HepG2 (cell line): ENCODE measurements at regions not wholly inside any gene's neighbourhood (a gene's known extent, or its start where the extent isn't known, plus 50 kb on each side); places are given as distances from the start of the nearest gene placed in this dataset.
"Not testable (repeated sequence)": the region's sequence is repeated elsewhere in the genome, so short reads cannot be mapped to it uniquely, and the experiment has no call there.

ENCODE experiments used
- ATAC-seq: fragments of 200-7000 bp; cut with Tn5 transposase; 3 replicates; pipeline ENCODE4 v1.9.1; 2020; ENCODE audit warnings: mild to moderate bottlenecking, moderate library complexity
- BruUV-seq: library from RNA; stranded (reverse); fragments of 400-500 nt; replicated peaks from 2 replicates; lab custom pipeline; 2021; lab: Mats Ljungman, UMichigan
- CTCF ChIA-PET: fragments of 300-600 bp; formaldehyde crosslinking; extraction: SDS; loops from one replicate; lab custom pipeline; 2021; ENCODE audit warnings: low total read pairs, inconsistent platforms, low intra/inter-chr PET ratio; lab: Yijun Ruan, JAX
- POLR2A ChIA-PET: fragments of 350-600 bp; sonication (Branson Sonifier 250); formaldehyde crosslinking; loops from one replicate; lab custom pipeline; 2020; ENCODE audit warnings: antibody characterized with exemption, inconsistent platforms; lab: Yijun Ruan, JAX
- DNase-seq: peaks from one replicate; pipeline ENCODE4 v3.0.0-alpha.2; 2015; ENCODE audit warnings: low spot score
- FAIRE-seq: peaks from 3 replicates; lab custom pipeline; 2011; peaks lifted over from hg19 to GRCh38; lab: Jason Lieb, UNC
- H2AFZ ChIP-seq: one replicate; pipeline ENCODE4 v1.6.1; 2011; ENCODE audit warnings: low read length, inconsistent platforms
- H3K27ac ChIP-seq: fragments of 300-600 bp; 3 replicates; pipeline ENCODE4 v1.8.0; 2011; ENCODE audit warnings: mixed run types, mild to moderate bottlenecking, mixed read lengths, low read length, inconsistent platforms; ENCODE audit not compliant: insufficient read depth; ENCODE audit errors: extremely low read length
- H3K27me3 ChIP-seq, 2 experiments: fragments of 200-600 bp in 1 of 2; 2 replicates in 1 of 2; 3 replicates in 1 of 2; pipeline versions ENCODE4 v1.6.0 to v1.8.0; 2011; ENCODE audit warnings: low read length in 2 of 2, mild to moderate bottlenecking in 2 of 2, moderate library complexity in 2 of 2, inconsistent platforms in 1 of 2; ENCODE audit not compliant: insufficient read depth in 2 of 2, control insufficient read depth in 1 of 2
- H3K36me3 ChIP-seq, 2 experiments: fragments of 200-600 bp in 1 of 2; replicated peaks in 1 of 2; 2 replicates in 1 of 2; 3 replicates in 1 of 2; pipeline versions ENCODE4 v1.5.1 to v1.8.0; 2011; ENCODE audit warnings: low read length in 2 of 2, inconsistent platforms in 1 of 2; ENCODE audit not compliant: insufficient read depth in 2 of 2, control insufficient read depth in 1 of 2
- H3K4me1 ChIP-seq: 2 replicates; pipeline ENCODE4 v1.5.1; 2012; ENCODE audit warnings: low read length, inconsistent platforms; ENCODE audit not compliant: insufficient read depth
- H3K4me2 ChIP-seq: 2 replicates; pipeline ENCODE4 v1.6.0; 2011; ENCODE audit warnings: low read depth, low read length, inconsistent platforms
- H3K4me3 ChIP-seq, 3 experiments: fragments of 200-600 bp in 1 of 3; sonication (generic), shearing (Covaris generic) in 1 of 3; replicated peaks in 1 of 3; 2 replicates each; pipeline ENCODE4 v1.5.1; 2011 to 2016; ENCODE audit warnings: low read length in 3 of 3, inconsistent platforms in 2 of 3, low read depth in 2 of 3, mild to moderate bottlenecking in 2 of 3, control low read depth in 1 of 3, mixed read lengths in 1 of 3; ENCODE audit not compliant: insufficient read depth in 1 of 3
- H3K79me2 ChIP-seq: one replicate; pipeline ENCODE4 v1.6.1; 2011; ENCODE audit warnings: low read length, inconsistent platforms; ENCODE audit not compliant: insufficient read depth
- H3K9ac ChIP-seq: 2 replicates; pipeline ENCODE4 v1.6.0; 2011; ENCODE audit warnings: mild to moderate bottlenecking, low read depth, low read length, inconsistent platforms; ENCODE audit not compliant: insufficient read depth
- H3K9me3 ChIP-seq: 2 replicates; pipeline ENCODE4 v1.5.1; 2012; ENCODE audit warnings: mild to moderate bottlenecking, low read length
- H4K20me1 ChIP-seq: 2 replicates; pipeline ENCODE4 v1.6.0; 2011; ENCODE audit warnings: inconsistent platforms, mild to moderate bottlenecking, low read length, moderate library complexity; ENCODE audit not compliant: insufficient read depth
- MNT ChIP-seq: fragments of 450-650 bp; IDR thresholded peaks from 2 replicates; pipeline ENCODE4 v1.6.1; 2016
- WGBS: methylation state at CpG from one replicate; pipeline ENCODE4 v1.1.6; 2017; ENCODE audit warnings: low lambda C conversion rate; 5-methylcytosine and 5-hydroxymethylcytosine counted together
- in situ Hi-C: cut with HindIII; loops from 2 replicates; pipeline ENCODE4 v1.10.0; 2017; ENCODE audit warnings: low pct_unique_long_range_greater_than_20kb; ENCODE audit not compliant: extremely low pct_ligation_motif_present
- intact Hi-C: fragments of 100-400 bp; cut with micrococcal nuclease; formaldehyde crosslinking; loops from one replicate; pipeline ENCODE4 v1.10.0; 2022; ENCODE audit not compliant: unreplicated experiment

- DNase-seq, H3K36me3 ChIP-seq, in situ Hi-C loops, H3K4me3 ChIP-seq, POLR2A ChIA-PET, H3K79me2 ChIP-seq, H3K27ac ChIP-seq, H3K9me3 ChIP-seq, H3K27me3 ChIP-seq, intact Hi-C loops, CTCF ChIA-PET, FAIRE-seq, ATAC-seq, H2AFZ ChIP-seq, H3K4me1 ChIP-seq, H4K20me1 ChIP-seq, BruUV-seq, H3K9ac ChIP-seq, H3K4me2 ChIP-seq: not testable (repeated sequence)
- peak; percentile 65 for TF ChIP-seq MNT
- WGBS, result 75% methylated on average over 7 of the region's 9 CpGs
Observed at GRCh38 chr16:88185406-88185805, 197.4 kb upstream of the ZNF469 start.

GRCh38 chr16:88185976-88186888 is 196.5 kb upstream of the ZNF469 start:
- H4K20me1 ChIP-seq, FAIRE-seq, H3K4me2 ChIP-seq, H3K4me1 ChIP-seq, H3K79me2 ChIP-seq, H3K27ac ChIP-seq, H2AFZ ChIP-seq, ATAC-seq, intact Hi-C loops, H3K4me3 ChIP-seq, DNase-seq, POLR2A ChIA-PET, H3K36me3 ChIP-seq, H3K9me3 ChIP-seq, CTCF ChIA-PET, H3K9ac ChIP-seq, H3K27me3 ChIP-seq, in situ Hi-C loops, BruUV-seq: not testable (repeated sequence)
- 69% methylated on average over 52 of the region's 55 CpGs for WGBS

- H3K9ac ChIP-seq, H3K4me1 ChIP-seq, H3K27me3 ChIP-seq, H3K79me2 ChIP-seq, ATAC-seq, H3K36me3 ChIP-seq, in situ Hi-C loops, H3K4me2 ChIP-seq, BruUV-seq, DNase-seq, H2AFZ ChIP-seq, H4K20me1 ChIP-seq, CTCF ChIA-PET, H3K9me3 ChIP-seq, H3K4me3 ChIP-seq, intact Hi-C loops, POLR2A ChIA-PET, FAIRE-seq, H3K27ac ChIP-seq: not testable (repeated sequence)
- 34% methylated on average over 11 of the region's 27 CpGs for WGBS
Observed at GRCh38 chr16:88186889-88187870, 195.6 kb upstream of the ZNF469 start.
